HEK293 (cell line): ENCODE measurements at regions not wholly inside any gene's neighbourhood (a gene's known extent, or its start where the extent isn't known, plus 50 kb on each side); places are given as distances from the start of the nearest gene placed in this dataset.

ENCODE experiments used
- CTCF ChIA-PET: fragments of 350-600 bp; formaldehyde crosslinking; extraction: SDS; loops from one replicate; lab custom pipeline; 2021; ENCODE audit warnings: antibody characterized with exemption; lab: Yijun Ruan, JAX
- POLR2A ChIA-PET: fragments of 300-600 bp; formaldehyde crosslinking; extraction: SDS; loops from one replicate; lab custom pipeline; 2020; ENCODE audit warnings: antibody characterized with exemption, inconsistent platforms; lab: Yijun Ruan, JAX
- H3K27ac ChIP-seq: fragments of 200-500 bp; sonication (Bioruptor generic); 2 replicates; pipeline ENCODE4 v1.5.1; 2014; ENCODE audit warnings: low read depth, low read length, control low read depth, inconsistent platforms; ENCODE audit errors: extremely low read depth
- H3K36me3 ChIP-seq, 2 experiments: fragments of 200-500 bp in 1 of 2; sonication (Bioruptor generic) in 1 of 2; 1 replicate in 1 of 2; 2 replicates in 1 of 2; pipeline ENCODE4 v1.5.1; 2014 to 2017; ENCODE audit warnings: inconsistent platforms in 2 of 2, low read length in 2 of 2; ENCODE audit not compliant: control insufficient read depth in 2 of 2, insufficient read depth in 1 of 2
- H3K4me1 ChIP-seq: fragments of 200-500 bp; sonication (Bioruptor generic); 2 replicates; pipeline ENCODE4 v1.5.1; 2014; ENCODE audit warnings: mild to moderate bottlenecking, low read length, inconsistent platforms; ENCODE audit not compliant: control insufficient read depth, insufficient read depth
- H3K4me3 ChIP-seq: 2 replicates; pipeline ENCODE4 v1.5.1; 2011; ENCODE audit warnings: low read depth, mild to moderate bottlenecking, control low read depth, low read length, moderate library complexity
- H3K9me3 ChIP-seq: fragments of 200-500 bp; sonication (Bioruptor generic); 2 replicates; pipeline ENCODE4 v1.5.1; 2014; ENCODE audit warnings: low read depth, low read length, inconsistent platforms; ENCODE audit not compliant: control insufficient read depth, insufficient read depth
- BCL11B ChIP-seq: fragments of 450-650 bp; formaldehyde crosslinking; IDR thresholded peaks from 2 replicates; pipeline ENCODE4 v1.5.1; 2016; ENCODE audit warnings: low read depth, missing biosample characterization, missing genetic modification characterization
- KLF9 ChIP-seq: fragments of 450-650 bp; formaldehyde crosslinking; IDR thresholded peaks from 2 replicates; pipeline ENCODE4 v1.5.1; 2016; ENCODE audit warnings: missing biosample characterization, missing genetic modification characterization, low read depth
- SP3 ChIP-seq: fragments of 450-650 bp; formaldehyde crosslinking; IDR thresholded peaks from 2 replicates; pipeline ENCODE4 v1.5.1; 2016; ENCODE audit warnings: missing biosample characterization, missing genetic modification characterization
- ZBTB17 ChIP-seq: fragments of 450-650 bp; formaldehyde crosslinking; IDR thresholded peaks from 2 replicates; pipeline ENCODE4 v1.5.1; 2016; ENCODE audit warnings: missing biosample characterization, missing genetic modification characterization
- ZFP37 ChIP-seq: fragments of 450-650 bp; formaldehyde crosslinking; IDR thresholded peaks from 2 replicates; pipeline ENCODE4 v1.5.1; 2016; ENCODE audit warnings: missing biosample characterization, missing genetic modification characterization
- ZNF132 ChIP-seq: fragments of 450-650 bp; formaldehyde crosslinking; IDR thresholded peaks from 2 replicates; pipeline ENCODE4 v1.5.1; 2017; ENCODE audit warnings: missing biosample characterization, missing genetic modification characterization, borderline replicate concordance
- ZNF2 ChIP-seq: fragments of 450-650 bp; formaldehyde crosslinking; IDR thresholded peaks from 2 replicates; pipeline ENCODE4 v1.5.1; 2016; ENCODE audit warnings: missing biosample characterization, missing genetic modification characterization
- ZNF248 ChIP-seq: fragments of 450-650 bp; formaldehyde crosslinking; IDR thresholded peaks from 2 replicates; pipeline ENCODE4 v1.5.1; 2017; ENCODE audit warnings: missing biosample characterization, missing genetic modification characterization
- ZNF292 ChIP-seq: fragments of 450-650 bp; formaldehyde crosslinking; IDR thresholded peaks from 2 replicates; pipeline ENCODE4 v1.5.1; 2016; ENCODE audit warnings: low read depth, missing biosample characterization, missing genetic modification characterization, borderline replicate concordance
- ZNF394 ChIP-seq: fragments of 450-650 bp; formaldehyde crosslinking; IDR thresholded peaks from 2 replicates; pipeline ENCODE4 v1.5.1; 2016; ENCODE audit warnings: missing biosample characterization, missing genetic modification characterization, mild to moderate bottlenecking, moderate library complexity, borderline replicate concordance
- ZNF433 ChIP-seq: fragments of 450-650 bp; formaldehyde crosslinking; IDR thresholded peaks from 2 replicates; pipeline ENCODE4 v1.5.1; 2016; ENCODE audit warnings: missing biosample characterization, missing genetic modification characterization, low read depth
- ZNF514 ChIP-seq: fragments of 450-650 bp; formaldehyde crosslinking; IDR thresholded peaks from 2 replicates; pipeline ENCODE4 v1.5.1; 2016; ENCODE audit warnings: missing biosample characterization, missing genetic modification characterization
- ZNF664 ChIP-seq: fragments of 450-650 bp; formaldehyde crosslinking; IDR thresholded peaks from 2 replicates; pipeline ENCODE4 v1.5.1; 2016; ENCODE audit warnings: missing biosample characterization, missing genetic modification characterization
- ZNF76 ChIP-seq: fragments of 450-650 bp; formaldehyde crosslinking; IDR thresholded peaks from 2 replicates; pipeline ENCODE4; 2016; ENCODE audit warnings: low read depth, missing biosample characterization, missing genetic modification characterization, borderline replicate concordance
- ZNF776 ChIP-seq: fragments of 450-650 bp; formaldehyde crosslinking; IDR thresholded peaks from 2 replicates; pipeline ENCODE4 v1.5.0; 2017; ENCODE audit warnings: missing biosample characterization, missing genetic modification characterization, borderline replicate concordance
- TF ChIP-seq, protein P1 (sequence below): fragments of 450-650 bp; formaldehyde crosslinking; IDR thresholded peaks from 2 replicates; pipeline ENCODE4 v1.5.1; 2016; ENCODE audit warnings: missing biosample characterization, missing genetic modification characterization
- TF ChIP-seq, protein P2 (sequence below): fragments of 450-650 bp; formaldehyde crosslinking; IDR thresholded peaks from 2 replicates; pipeline ENCODE4 v1.5.1; 2016; ENCODE audit warnings: missing biosample characterization, missing genetic modification characterization
- TF ChIP-seq, protein P3 (sequence below): fragments of 450-650 bp; formaldehyde crosslinking; IDR thresholded peaks from 2 replicates; pipeline ENCODE4 v1.5.1; 2017; ENCODE audit warnings: missing biosample characterization, missing genetic modification characterization
- TF ChIP-seq, protein P4 (sequence below): fragments of 450-650 bp; formaldehyde crosslinking; IDR thresholded peaks from 2 replicates; pipeline ENCODE4 v1.5.1; 2016; ENCODE audit warnings: missing biosample characterization, missing genetic modification characterization
- TF ChIP-seq, protein P5 (sequence below): IDR thresholded peaks from 2 replicates; pipeline ENCODE4 v1.6.1; 2011; ENCODE audit warnings: mild to moderate bottlenecking, low read depth, low read length, borderline replicate concordance

DNA sequence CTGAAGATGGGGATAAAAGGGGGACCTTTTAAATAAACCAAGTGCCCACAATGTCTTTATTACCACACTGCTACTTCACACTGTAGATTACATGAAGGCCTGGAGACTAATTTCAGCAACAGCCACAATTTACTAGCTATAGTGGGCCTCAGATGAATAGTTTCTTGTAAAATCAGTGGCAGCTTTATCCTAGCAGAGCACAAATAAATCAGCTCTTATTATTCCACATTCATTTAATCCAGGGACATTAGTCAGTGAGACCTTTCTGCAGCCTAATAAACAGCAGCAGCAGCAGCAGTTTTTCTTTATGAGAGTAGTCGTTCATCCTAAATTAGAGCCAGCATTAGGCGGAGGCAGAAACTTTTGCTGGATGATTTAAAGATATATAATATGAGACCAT is 542.3 kb downstream of the PSAT1 start:
- no peaks in the 10 kb centered on the region for H3K36me3 ChIP-seq
- H3K27ac ChIP-seq: no peak overlapping the region
- no peaks in the 10 kb centered on the region for H3K9me3 ChIP-seq
- no peak overlapping the region for H3K4me3 ChIP-seq
- TF ChIP-seq, protein P1, sequence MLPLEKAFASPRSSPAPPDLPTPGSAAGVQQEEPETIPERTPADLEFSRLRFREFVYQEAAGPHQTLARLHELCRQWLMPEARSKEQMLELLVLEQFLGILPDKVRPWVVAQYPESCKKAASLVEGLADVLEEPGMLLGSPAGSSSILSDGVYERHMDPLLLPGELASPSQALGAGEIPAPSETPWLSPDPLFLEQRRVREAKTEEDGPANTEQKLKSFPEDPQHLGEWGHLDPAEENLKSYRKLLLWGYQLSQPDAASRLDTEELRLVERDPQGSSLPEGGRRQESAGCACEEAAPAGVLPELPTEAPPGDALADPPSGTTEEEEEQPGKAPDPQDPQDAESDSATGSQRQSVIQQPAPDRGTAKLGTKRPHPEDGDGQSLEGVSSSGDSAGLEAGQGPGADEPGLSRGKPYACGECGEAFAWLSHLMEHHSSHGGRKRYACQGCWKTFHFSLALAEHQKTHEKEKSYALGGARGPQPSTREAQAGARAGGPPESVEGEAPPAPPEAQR (tag by site-specific recombination): no peak
- TF ChIP-seq, protein P2, sequence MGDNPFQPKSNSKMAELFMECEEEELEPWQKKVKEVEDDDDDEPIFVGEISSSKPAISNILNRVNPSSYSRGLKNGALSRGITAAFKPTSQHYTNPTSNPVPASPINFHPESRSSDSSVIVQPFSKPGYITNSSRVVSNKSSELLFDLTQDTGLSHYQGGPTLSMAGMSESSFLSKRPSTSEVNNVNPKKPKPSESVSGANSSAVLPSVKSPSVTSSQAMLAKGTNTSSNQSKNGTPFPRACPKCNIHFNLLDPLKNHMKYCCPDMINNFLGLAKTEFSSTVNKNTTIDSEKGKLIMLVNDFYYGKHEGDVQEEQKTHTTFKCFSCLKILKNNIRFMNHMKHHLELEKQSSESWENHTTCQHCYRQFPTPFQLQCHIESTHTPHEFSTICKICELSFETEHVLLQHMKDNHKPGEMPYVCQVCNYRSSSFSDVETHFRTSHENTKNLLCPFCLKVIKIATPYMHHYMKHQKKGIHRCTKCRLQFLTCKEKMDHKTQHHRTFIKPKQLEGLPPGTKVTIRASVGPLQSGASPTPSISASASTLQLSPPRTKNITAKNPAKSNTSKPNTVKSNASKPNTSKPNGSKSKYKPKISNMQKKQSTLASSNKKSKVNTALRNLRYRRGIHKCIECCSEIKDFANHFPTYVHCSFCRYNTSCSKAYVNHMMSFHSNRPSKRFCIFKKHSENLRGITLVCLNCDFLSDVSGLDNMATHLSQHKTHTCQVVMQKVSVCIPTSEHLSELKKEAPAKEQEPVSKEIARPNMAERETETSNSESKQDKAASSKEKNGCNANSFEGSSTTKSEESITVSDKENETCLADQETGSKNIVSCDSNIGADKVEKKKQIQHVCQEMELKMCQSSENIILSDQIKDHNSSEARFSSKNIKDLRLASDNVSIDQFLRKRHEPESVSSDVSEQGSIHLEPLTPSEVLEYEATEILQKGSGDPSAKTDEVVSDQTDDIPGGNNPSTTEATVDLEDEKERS (tag by site-specific recombination): no peak
- TF ChIP-seq SP3 (no peak), ZFP37 (no peak), ZNF76 (no peak), ZNF248 (tag by site-specific recombination) (no peak), ZNF394 (tag by site-specific recombination) (no peak), ZNF132 (tag by site-specific recombination) (no peak), ZNF664 (tag by site-specific recombination) (no peak), ZNF776 (tag by site-specific recombination) (no peak), ZBTB17 (tag by site-specific recombination) (no peak), KLF9 (tag by site-specific recombination) (no peak), BCL11B (tag by site-specific recombination) (no peak), ZNF514 (no peak), ZNF433 (tag by site-specific recombination) (no peak)
- TF ChIP-seq, protein P3, sequence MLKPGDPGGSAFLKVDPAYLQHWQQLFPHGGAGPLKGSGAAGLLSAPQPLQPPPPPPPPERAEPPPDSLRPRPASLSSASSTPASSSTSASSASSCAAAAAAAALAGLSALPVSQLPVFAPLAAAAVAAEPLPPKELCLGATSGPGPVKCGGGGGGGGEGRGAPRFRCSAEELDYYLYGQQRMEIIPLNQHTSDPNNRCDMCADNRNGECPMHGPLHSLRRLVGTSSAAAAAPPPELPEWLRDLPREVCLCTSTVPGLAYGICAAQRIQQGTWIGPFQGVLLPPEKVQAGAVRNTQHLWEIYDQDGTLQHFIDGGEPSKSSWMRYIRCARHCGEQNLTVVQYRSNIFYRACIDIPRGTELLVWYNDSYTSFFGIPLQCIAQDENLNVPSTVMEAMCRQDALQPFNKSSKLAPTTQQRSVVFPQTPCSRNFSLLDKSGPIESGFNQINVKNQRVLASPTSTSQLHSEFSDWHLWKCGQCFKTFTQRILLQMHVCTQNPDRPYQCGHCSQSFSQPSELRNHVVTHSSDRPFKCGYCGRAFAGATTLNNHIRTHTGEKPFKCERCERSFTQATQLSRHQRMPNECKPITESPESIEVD (tag by site-specific recombination): no peak
- TF ChIP-seq, protein P4, sequence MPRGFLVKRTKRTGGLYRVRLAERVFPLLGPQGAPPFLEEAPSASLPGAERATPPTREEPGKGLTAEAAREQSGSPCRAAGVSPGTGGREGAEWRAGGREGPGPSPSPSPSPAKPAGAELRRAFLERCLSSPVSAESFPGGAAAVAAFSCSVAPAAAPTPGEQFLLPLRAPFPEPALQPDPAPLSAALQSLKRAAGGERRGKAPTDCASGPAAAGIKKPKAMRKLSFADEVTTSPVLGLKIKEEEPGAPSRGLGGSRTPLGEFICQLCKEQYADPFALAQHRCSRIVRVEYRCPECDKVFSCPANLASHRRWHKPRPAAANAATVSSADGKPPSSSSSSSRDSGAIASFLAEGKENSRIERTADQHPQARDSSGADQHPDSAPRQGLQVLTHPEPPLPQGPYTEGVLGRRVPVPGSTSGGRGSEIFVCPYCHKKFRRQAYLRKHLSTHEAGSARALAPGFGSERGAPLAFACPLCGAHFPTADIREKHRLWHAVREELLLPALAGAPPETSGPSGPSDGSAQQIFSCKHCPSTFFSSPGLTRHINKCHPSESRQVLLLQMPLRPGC: no peak
- ChIA-PET CTCF (no interaction called here), POLR2A (no interaction called here)
- no peaks in the 10 kb centered on the region for H3K4me1 ChIP-seq

DNA sequence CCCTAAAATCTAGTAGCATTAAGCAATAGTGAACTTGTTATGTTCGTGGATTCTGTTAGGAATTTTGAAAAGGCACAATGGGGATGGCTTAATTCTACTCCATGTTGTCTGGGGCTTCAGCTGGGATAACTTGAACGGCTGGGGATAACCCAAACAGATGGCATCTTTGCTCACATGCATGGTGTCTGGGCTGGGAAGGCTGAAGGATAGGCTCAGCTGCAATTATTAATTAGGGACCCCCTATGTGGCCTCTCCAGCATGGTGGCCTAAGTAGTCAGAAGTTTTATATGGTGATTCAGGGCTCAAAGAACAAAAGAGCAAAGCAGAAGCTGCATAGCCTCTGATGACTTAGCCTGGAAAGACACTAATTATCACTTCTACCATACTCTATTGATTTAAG is 551.1 kb downstream of the PSAT1 start:
- Histone ChIP-seq H3K27ac (no peak overlapping the region), H3K4me1 (no peaks in the 10 kb centered on the region), H3K36me3 (no peaks in the 10 kb centered on the region), H3K4me3 (no peak overlapping the region), H3K9me3 (no peaks in the 10 kb centered on the region)
- ChIA-PET POLR2A (no interaction called here), CTCF (no interaction called here)
- TF ChIP-seq ZNF292 (tag by site-specific recombination) (no peak), ZNF2 (tag by site-specific recombination) (no peak)
- TF ChIP-seq, protein P5, sequence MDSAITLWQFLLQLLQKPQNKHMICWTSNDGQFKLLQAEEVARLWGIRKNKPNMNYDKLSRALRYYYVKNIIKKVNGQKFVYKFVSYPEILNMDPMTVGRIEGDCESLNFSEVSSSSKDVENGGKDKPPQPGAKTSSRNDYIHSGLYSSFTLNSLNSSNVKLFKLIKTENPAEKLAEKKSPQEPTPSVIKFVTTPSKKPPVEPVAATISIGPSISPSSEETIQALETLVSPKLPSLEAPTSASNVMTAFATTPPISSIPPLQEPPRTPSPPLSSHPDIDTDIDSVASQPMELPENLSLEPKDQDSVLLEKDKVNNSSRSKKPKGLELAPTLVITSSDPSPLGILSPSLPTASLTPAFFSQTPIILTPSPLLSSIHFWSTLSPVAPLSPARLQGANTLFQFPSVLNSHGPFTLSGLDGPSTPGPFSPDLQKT: no peak
